Hematopoietic multipotent progenitor cell treated with erythropoietin and hydrocortisone succinate and interleukin-3 and kit ligand, for 17 days (in vitro differentiated cells): ENCODE measurements at regions not wholly inside any gene's neighbourhood (a gene's known extent, or its start where the extent isn't known, plus 50 kb on each side); places are given as distances from the start of the nearest gene placed in this dataset.

Source experiments
- DNase-seq: peaks from one replicate; pipeline ENCODE4 v3.0.0-alpha.2; 2015; ENCODE audit warnings: low spot score

GRCh38 chr12:24473097-24473496, 475.8 kb downstream of the BCAT1 start:
- no peak for DNase-seq

- DNase-seq = no peak
Observed at GRCh38 chr12:24470050-24470449, 478.9 kb downstream of the BCAT1 start.

GRCh38 chr12:24469089-24469488, 479.8 kb downstream of the BCAT1 start:
- no peak for DNase-seq

GRCh38 chr12:24467226-24467625, 481.7 kb downstream of the BCAT1 start:
- no peak for DNase-seq

- no peak for DNase-seq
Observed at GRCh38 chr12:24463375-24463774, 485.5 kb downstream of the BCAT1 start.

- DNase-seq = no peak
Observed at GRCh38 chr12:24462946-24463345, 486.0 kb downstream of the BCAT1 start.

- DNase-seq = no peak
Observed at GRCh38 chr12:24460506-24460905, 488.4 kb downstream of the BCAT1 start.

- no peak for DNase-seq
Observed at GRCh38 chr12:24460099-24460498, 488.8 kb downstream of the BCAT1 start.

- DNase-seq = no peak
Observed at GRCh38 chr12:24455811-24456210, 493.1 kb downstream of the BCAT1 start.

- no peak for DNase-seq
Observed at GRCh38 chr12:24447678-24448077, 498.2 kb upstream of the SOX5 start.

GRCh38 chr12:24446287-24446686, 496.8 kb upstream of the SOX5 start:
- DNase-seq = no peak

- no peak for DNase-seq
Observed at GRCh38 chr12:24444634-24445033, 495.2 kb upstream of the SOX5 start.

- no peak for DNase-seq
Observed at GRCh38 chr12:24441458-24441857, 492.0 kb upstream of the SOX5 start.

GRCh38 chr12:24436667-24437066, 487.2 kb upstream of the SOX5 start:
- no peak for DNase-seq

- DNase-seq = no peak
Observed at GRCh38 chr12:24431872-24432271, 482.4 kb upstream of the SOX5 start.

- DNase-seq = no peak
Observed at GRCh38 chr12:24427776-24428175, 478.3 kb upstream of the SOX5 start.

- DNase-seq = no peak
Observed at GRCh38 chr12:24425601-24425970, 476.1 kb upstream of the SOX5 start.

GRCh38 chr12:24424889-24425600, 475.6 kb upstream of the SOX5 start:
- DNase-seq = no peak

- no peak for DNase-seq
Observed at GRCh38 chr12:24424376-24424775, 474.9 kb upstream of the SOX5 start.

- DNase-seq = no peak
Observed at GRCh38 chr12:24423611-24424010, 474.1 kb upstream of the SOX5 start.

GRCh38 chr12:24421759-24422158, 472.3 kb upstream of the SOX5 start:
- no peak for DNase-seq

- no peak for DNase-seq
Observed at GRCh38 chr12:24418157-24418556, 468.7 kb upstream of the SOX5 start.

- no peak for DNase-seq
Observed at GRCh38 chr12:24416423-24417109, 467.1 kb upstream of the SOX5 start.

GRCh38 chr12:24415934-24416333, 466.5 kb upstream of the SOX5 start:
- no peak for DNase-seq
